AG09309 (cell line): ENCODE measurements at regions not wholly inside any gene's neighbourhood (a gene's known extent, or its start where the extent isn't known, plus 50 kb on each side); places are given as distances from the start of the nearest gene placed in this dataset.

Experiments
- DNase-seq: peaks from one replicate; pipeline ENCODE4 v3.0.0-alpha.2; 2010; ENCODE audit warnings: low read depth
- H3K4me3 ChIP-seq: 2 replicates; pipeline ENCODE4 v1.5.1; 2011; ENCODE audit warnings: mild to moderate bottlenecking, low read depth, low read length, moderate library complexity; ENCODE audit not compliant: control insufficient read depth
- TF ChIP-seq, protein P1 (sequence below): IDR thresholded peaks from 2 replicates; pipeline ENCODE4 v1.5.1; 2011; ENCODE audit warnings: mild to moderate bottlenecking, low read depth, low read length, inconsistent platforms; ENCODE audit not compliant: insufficient read depth, control insufficient read depth; ENCODE audit errors: missing control alignments

DNA sequence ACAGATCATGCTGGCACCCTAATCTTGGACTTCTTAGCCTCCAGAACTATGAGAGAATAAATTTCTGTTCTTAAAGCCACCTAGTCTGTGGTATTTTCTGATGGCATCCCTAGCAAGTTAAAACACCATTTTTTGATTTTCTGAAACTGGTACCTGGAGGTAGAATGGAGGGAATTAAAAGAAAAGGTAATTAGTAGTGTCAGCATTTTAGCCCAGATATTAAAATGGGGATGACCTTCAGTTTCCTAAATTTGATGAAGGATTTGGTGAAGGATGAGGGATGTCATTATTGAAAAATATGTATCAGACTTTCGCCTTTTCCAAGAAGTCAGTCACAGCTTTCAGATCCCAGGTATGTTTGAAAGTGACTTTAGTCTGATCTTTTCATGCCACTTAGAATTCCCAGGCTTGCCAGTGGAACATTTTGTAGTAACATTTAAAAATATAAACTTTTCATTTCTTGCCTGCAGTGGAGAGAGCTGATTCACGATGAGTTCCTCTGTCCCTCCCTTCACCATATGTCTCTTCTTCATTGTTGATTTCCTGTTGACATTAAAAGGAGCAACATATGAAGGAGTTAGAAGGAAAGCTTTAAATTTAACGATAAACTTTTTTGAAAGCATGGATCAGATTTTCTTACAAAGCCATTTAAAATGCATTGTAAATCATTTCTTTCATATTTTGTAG lies 169.4 kb downstream of the SLIT2 start:
- DNase-seq, result no peak
- no peak overlapping the region for H3K4me3 ChIP-seq
- TF ChIP-seq, protein P1, sequence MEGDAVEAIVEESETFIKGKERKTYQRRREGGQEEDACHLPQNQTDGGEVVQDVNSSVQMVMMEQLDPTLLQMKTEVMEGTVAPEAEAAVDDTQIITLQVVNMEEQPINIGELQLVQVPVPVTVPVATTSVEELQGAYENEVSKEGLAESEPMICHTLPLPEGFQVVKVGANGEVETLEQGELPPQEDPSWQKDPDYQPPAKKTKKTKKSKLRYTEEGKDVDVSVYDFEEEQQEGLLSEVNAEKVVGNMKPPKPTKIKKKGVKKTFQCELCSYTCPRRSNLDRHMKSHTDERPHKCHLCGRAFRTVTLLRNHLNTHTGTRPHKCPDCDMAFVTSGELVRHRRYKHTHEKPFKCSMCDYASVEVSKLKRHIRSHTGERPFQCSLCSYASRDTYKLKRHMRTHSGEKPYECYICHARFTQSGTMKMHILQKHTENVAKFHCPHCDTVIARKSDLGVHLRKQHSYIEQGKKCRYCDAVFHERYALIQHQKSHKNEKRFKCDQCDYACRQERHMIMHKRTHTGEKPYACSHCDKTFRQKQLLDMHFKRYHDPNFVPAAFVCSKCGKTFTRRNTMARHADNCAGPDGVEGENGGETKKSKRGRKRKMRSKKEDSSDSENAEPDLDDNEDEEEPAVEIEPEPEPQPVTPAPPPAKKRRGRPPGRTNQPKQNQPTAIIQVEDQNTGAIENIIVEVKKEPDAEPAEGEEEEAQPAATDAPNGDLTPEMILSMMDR, result no peak

DNA sequence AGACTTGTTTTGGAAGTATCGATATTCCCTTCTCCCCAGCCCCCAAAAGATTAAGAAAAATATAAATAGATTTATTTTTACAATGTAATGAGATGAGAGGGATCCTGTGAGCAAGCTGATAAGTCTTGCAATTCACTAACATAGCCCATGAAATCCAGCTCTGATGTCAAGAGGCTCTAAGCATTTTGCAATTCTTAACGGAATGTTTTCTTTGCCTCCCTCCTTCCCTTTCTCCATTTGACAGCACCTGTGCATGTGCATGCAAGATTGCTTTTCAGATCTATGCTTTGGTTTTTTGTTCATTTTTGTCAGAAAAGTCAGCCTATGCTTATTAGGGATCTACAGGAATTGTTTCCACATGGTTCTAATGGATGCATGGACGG lies 169.9 kb downstream of the SLIT2 start:
- no peak overlapping the region for H3K4me3 ChIP-seq
- no peak for DNase-seq
- TF ChIP-seq, protein P1, result no peak

DNA sequence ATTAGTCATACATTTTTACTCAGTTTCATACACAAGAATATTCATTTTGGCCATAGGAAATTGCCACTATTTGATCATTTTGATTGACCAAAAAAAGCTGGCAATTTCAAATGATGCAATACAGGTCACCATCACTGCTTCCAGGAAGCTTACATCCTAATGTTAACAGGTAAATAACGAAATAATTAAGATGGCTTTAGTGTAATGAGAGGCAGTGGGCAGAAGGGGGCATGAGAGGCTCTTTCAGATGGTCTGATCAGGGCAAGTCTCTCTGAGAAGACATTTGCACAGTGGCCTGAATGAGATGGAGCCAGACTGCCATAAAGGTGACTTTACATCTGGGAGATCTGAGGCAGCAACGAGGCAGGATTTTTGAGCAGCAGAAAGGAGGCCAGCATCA lies 170.7 kb downstream of the SLIT2 start:
- no peak for DNase-seq
- TF ChIP-seq, protein P1, result peak; percentile 59
- no peak overlapping the region for H3K4me3 ChIP-seq

DNA sequence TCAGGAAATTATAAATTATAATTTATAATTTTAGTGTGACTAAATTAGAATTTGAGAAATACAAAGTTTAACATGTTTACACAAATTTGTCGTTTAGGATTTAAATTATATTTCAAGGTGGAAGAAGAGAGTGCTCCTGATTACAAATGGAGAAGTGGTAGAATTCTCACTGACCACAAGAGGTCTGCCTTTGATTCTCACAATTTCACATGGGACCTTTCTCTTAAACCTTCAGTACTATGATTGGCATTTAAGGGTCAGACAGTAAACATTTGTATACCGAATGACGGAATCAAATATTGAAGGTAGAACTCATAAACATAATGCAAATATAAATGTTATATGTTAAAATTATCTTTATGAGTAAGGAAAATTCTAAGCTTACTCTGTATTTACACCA lies 171.7 kb downstream of the SLIT2 start:
- TF ChIP-seq, protein P1, result no peak
- DNase-seq, result no peak
- no peak overlapping the region for H3K4me3 ChIP-seq

DNA sequence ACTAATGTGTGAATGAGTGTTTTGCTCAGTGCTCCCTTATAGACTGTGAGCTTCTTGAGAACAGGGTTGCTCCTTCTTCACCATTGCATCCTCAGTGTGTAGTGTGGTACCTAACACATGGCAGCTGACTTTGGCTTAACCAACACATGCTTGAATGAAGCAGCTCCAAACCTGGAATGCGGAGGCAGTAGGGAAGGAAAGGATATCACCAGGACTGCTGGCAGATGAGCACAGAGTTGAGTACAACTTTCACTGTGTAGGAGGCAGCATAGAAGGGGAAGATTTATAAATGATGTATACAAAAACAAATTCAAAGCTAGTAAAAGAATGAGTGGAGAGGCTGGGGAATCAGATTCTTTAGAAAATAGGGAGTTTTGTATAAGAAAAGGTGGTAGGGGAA lies 174.3 kb downstream of the SLIT2 start:
- no peak overlapping the region for H3K4me3 ChIP-seq
- TF ChIP-seq, protein P1, result no peak
- DNase-seq, result no peak

DNA sequence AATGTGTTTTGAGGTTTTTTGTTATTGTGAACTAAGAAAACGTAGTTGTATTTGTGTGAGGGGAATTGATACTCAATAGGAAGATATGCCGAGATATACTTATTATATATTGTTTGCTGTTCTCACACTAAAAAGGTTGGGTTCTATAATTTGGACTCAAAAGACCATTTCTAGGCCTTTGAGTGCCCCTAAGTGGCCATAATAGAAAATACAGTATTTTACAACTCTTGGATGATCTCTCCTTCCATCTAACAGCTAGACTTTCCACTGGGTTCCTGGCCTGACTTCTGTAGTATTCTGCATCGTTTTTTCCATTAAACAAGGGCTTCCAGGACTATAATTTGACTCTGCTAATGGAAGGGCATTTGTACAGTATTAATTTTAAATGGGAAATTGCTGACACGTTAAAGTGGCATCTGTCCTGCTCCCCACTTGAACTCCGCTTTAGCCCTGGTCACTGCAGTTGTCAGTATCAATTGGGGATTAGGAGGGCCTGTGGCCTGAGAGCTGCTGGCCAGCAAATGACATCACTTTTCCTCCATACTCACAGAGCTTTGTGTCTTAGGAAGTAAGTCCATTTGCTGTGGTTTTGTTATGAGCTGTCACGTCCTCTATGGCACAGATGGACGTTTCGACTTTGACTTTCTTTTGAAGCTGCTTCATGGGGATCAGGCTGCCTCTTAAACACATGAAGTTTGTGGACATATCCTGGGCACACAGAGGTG lies 176.9 kb downstream of the SLIT2 start:
- H3K4me3 ChIP-seq, result no peak overlapping the region
- DNase-seq, result no peak
- TF ChIP-seq, protein P1, result peak; percentile 23
